ENCODE measurements at regions not wholly inside any gene's neighbourhood (a gene's known extent, or its start where the extent isn't known, plus 50 kb on each side); places are given as distances from the start of the nearest gene placed in this dataset.
A peak's percentile ranks its signal among the peaks of the same experiment; 100 is the strongest.

- no peaks in the 10 kb centered on the region for H3K27me3 ChIP-seq
- no peaks in the 10 kb centered on the region for H3K9me3 ChIP-seq
- intact Hi-C loops (cut with DNase I) = no loop called here
- FAIRE-seq (no peak), ATAC-seq (no peak), DNase-seq (no peak)
- no peaks in the 10 kb centered on the region for H3K4me1 ChIP-seq
- WGBS, 2 donors = 52 to 67% methylated on average over 3 of the region's 3 CpGs
- TF ChIP-seq, protein P1, sequence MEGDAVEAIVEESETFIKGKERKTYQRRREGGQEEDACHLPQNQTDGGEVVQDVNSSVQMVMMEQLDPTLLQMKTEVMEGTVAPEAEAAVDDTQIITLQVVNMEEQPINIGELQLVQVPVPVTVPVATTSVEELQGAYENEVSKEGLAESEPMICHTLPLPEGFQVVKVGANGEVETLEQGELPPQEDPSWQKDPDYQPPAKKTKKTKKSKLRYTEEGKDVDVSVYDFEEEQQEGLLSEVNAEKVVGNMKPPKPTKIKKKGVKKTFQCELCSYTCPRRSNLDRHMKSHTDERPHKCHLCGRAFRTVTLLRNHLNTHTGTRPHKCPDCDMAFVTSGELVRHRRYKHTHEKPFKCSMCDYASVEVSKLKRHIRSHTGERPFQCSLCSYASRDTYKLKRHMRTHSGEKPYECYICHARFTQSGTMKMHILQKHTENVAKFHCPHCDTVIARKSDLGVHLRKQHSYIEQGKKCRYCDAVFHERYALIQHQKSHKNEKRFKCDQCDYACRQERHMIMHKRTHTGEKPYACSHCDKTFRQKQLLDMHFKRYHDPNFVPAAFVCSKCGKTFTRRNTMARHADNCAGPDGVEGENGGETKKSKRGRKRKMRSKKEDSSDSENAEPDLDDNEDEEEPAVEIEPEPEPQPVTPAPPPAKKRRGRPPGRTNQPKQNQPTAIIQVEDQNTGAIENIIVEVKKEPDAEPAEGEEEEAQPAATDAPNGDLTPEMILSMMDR (IDR thresholded peaks at IDR 0.05) = no peak
- no peaks in the 10 kb centered on the region for H3K36me3 ChIP-seq
- no peak overlapping the region for H3K27ac ChIP-seq
- H3K4me3 ChIP-seq = no peak overlapping the region
Measured at GRCh38 chr4:36997727-36998126, 246.8 kb upstream of the NWD2 start.

GRCh38 chr4:37000281-37000680 lies 244.3 kb upstream of the NWD2 start:
- WGBS, 2 donors = 72 to 78% methylated on average over 2 of the region's 2 CpGs
- Histone ChIP-seq H3K27me3 (no peaks in the 10 kb centered on the region), H3K4me3 (no peak overlapping the region), H3K27ac (no peak overlapping the region), H3K9me3 (no peaks in the 10 kb centered on the region), H3K36me3 (no peaks in the 10 kb centered on the region), H3K4me1 (no peaks in the 10 kb centered on the region)
- TF ChIP-seq, protein P1 (IDR thresholded peaks at IDR 0.05) = no peak
- no peak for FAIRE-seq
- intact Hi-C loops (cut with DNase I) = no loop called here
- no peak for ATAC-seq
- DNase-seq = no peak

DNA sequence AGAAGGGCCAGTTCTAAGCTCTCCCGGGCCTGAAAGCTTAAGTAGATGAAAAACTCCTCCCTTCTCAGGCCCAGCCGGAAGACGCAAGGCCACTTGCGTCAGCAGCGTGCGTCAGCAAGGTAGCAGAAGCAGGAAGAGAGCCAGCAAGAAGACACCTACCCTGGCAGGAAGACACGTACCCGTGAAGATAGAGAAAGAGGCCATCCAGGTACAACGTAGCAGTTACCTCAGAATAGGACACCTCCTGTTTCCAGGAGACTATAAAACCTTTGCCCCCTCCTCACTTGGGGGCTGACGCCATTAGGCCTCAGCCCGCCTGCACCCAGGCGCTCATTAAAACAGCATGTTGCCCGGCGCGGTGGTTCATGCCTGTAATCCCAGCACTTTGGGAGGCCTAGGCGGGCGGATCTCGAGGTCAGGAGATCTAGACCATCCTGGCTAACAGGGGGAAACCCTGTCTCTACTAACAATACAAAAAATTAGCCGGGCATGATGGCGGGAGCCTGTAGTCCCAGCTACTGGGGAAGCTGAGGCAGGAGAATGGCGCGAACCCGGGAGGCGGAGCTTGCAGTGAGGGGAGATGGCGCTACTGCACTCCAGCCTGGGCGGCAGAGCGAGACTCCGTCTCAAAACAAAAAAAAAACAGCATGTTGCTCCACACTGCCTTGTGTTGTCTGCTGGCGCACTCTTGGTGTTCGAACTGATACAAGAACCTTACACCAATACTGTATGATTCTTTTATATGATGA lies 242.7 kb upstream of the NWD2 start:
- TF ChIP-seq, protein P1 (IDR thresholded peaks at IDR 0.05) = no peak
- no peak for FAIRE-seq

GRCh38 chr4:37002625-37003024 lies 241.9 kb upstream of the NWD2 start:
- Histone ChIP-seq H3K27me3 (no peaks in the 10 kb centered on the region), H3K9me3 (no peaks in the 10 kb centered on the region), H3K27ac (no peak overlapping the region), H3K4me3 (no peak overlapping the region), H3K36me3 (no peaks in the 10 kb centered on the region), H3K4me1 (no peaks in the 10 kb centered on the region)
- intact Hi-C loops (cut with DNase I) = no loop called here
- ATAC-seq (no peak), FAIRE-seq (no peak), DNase-seq (no peak)
- TF ChIP-seq, protein P1 (IDR thresholded peaks at IDR 0.05) = no peak
- 25 to 35% methylated on average over 2 of the region's 2 CpGs for WGBS, 2 donors

More for the DNA sequence above, 242.7 kb upstream of the NWD2 start:
- Histone ChIP-seq H3K27me3 (no peaks in the 10 kb centered on the region), H3K4me1 (no peaks in the 10 kb centered on the region), H3K27ac (no peak overlapping the region), H3K36me3 (no peaks in the 10 kb centered on the region), H3K9me3 (no peaks in the 10 kb centered on the region), H3K4me3 (no peak overlapping the region)
- intact Hi-C loops (cut with DNase I) = no loop called here
- ATAC-seq (no peak), DNase-seq (no peak)
- WGBS, 2 donors = 91 to 94% methylated on average over 30 of the region's 30 CpGs

DNA sequence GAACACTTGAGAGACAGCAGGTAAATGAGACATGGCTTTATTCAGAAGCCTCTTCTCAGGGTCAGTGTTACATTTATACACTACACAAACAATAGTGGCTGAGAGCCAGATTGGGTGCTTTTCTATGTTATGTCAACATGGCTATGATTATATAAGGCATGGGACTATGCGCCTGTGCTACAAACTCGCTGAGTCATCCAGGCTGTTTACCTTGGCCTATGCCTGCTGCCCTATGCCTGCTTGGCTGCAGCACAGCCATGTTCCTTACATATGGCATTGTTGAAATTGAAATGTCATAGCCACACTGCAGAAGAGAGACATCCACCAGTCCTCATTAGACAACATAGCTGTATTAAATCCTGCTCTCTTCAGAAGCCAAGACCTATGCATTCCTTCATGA lies 236.3 kb upstream of the NWD2 start:
- TF ChIP-seq, protein P1 (IDR thresholded peaks at IDR 0.05) = no peak
- Histone ChIP-seq H3K4me3 (no peak overlapping the region), H3K27ac (no peak overlapping the region), H3K9me3 (no peaks in the 10 kb centered on the region), H3K36me3 (no peaks in the 10 kb centered on the region), H3K27me3 (no peaks in the 10 kb centered on the region), H3K4me1 (no peaks in the 10 kb centered on the region)
- 7 to 21% methylated on average over 2 of the region's 2 CpGs for WGBS, 2 donors
- ATAC-seq (peak; percentile 80 to 95 (median 88)), DNase-seq (peak in 4 of 6 donors; percentile 23 to 58 (median 52)), FAIRE-seq (no peak)
- intact Hi-C loops (cut with DNase I) = no loop called here
